ENCODE measurements at regions not wholly inside any gene's neighbourhood (a gene's known extent, or its start where the extent isn't known, plus 50 kb on each side); places are given as distances from the start of the nearest gene placed in this dataset.
A peak's percentile ranks its signal among the peaks of the same experiment; 100 is the strongest.

DNA sequence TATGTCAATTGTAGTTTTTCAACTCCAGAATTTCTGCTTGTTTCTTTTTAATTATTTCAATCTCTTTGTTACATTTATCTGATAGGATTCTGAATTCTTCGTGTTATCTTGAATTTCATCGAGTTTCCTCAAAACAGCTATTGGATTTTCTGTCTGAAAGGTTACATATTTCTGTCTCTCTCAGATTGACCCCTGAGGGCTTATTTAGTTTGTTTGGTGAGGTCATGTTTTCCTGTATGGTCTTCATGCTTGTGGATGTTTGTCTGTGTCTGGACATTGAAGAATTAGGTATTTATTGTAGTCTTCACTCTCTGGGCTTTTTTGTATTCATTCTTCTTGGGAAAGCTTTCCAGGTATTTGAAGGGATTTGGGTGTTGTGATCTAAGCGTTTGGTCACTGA lies 85.6 kb downstream of the SNAPC1 start:
- no peak for TF ChIP-seq POLR2A (IDR thresholded peaks at IDR 0.05)
- no peak for TF ChIP-seq CTCF (IDR thresholded peaks at IDR 0.05 in 4 of 5, conservative IDR thresholded peaks at IDR 0.05 in 1 of 5)
- in situ Hi-C loops (cut with MboI; ENCODE audit: low sequenced_read_pairs in 4 of 4) (loop anchor here in 2 of 4 donors (25.0 kb wide), 1 partner anchor 536 kb away; the partner anchor contains the start of gene PRKCH (in 2 of the 2)), intact Hi-C loops (cut with DNase I; ENCODE audit: low total_unique reads) (no loop called here)

DNA sequence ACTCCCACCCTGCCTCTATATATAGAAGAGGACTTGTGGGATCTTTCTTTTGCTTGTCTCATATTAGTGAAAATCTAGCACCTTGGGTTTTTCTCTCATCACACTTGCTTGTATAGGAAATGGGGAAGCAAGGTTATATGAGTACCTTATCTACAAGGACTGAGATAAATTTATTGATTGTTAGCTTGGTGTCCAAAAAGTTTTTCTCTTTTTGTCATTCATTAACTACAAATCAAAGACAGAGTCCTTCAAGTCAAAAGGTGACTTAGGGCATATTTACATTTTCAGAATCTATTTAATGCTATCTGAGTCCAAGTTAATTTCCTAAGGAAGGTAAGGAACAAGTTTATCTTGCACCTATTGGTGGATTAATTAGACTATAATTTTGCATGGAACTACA lies 92.7 kb downstream of the SNAPC1 start:
- H3K4me1 ChIP-seq, result no peaks in the 10 kb centered on the region
- TF ChIP-seq CTCF (IDR thresholded peaks at IDR 0.05 in 4 of 5, conservative IDR thresholded peaks at IDR 0.05 in 1 of 5) (no peak), POLR2A (IDR thresholded peaks at IDR 0.05) (no peak)
- intact Hi-C loops (cut with DNase I; ENCODE audit: low total_unique reads) (no loop called here), in situ Hi-C loops (cut with MboI; ENCODE audit: low sequenced_read_pairs in 4 of 4) (no loop called here)
- no peaks in the 10 kb centered on the region for H3K27me3 ChIP-seq
- H3K27ac ChIP-seq, result no peak overlapping the region
- ATAC-seq, result no peak
- H3K9me3 ChIP-seq, result no peaks in the 10 kb centered on the region
- no peak overlapping the region for H3K4me3 ChIP-seq
- no peaks in the 10 kb centered on the region for H3K36me3 ChIP-seq
- no peak for DNase-seq

More for the DNA sequence above, 85.6 kb downstream of the SNAPC1 start:
- Histone ChIP-seq H3K9me3 (no peaks in the 10 kb centered on the region), H3K27ac (no peak overlapping the region), H3K27me3 (peaks cover 0 to 6% (median 0%) of the 10 kb centered on the region in 3 donors), H3K4me1 (no peaks in the 10 kb centered on the region), H3K36me3 (no peaks in the 10 kb centered on the region), H3K4me3 (no peak overlapping the region)
- DNase-seq, result no peak
- ATAC-seq, result no peak

DNA sequence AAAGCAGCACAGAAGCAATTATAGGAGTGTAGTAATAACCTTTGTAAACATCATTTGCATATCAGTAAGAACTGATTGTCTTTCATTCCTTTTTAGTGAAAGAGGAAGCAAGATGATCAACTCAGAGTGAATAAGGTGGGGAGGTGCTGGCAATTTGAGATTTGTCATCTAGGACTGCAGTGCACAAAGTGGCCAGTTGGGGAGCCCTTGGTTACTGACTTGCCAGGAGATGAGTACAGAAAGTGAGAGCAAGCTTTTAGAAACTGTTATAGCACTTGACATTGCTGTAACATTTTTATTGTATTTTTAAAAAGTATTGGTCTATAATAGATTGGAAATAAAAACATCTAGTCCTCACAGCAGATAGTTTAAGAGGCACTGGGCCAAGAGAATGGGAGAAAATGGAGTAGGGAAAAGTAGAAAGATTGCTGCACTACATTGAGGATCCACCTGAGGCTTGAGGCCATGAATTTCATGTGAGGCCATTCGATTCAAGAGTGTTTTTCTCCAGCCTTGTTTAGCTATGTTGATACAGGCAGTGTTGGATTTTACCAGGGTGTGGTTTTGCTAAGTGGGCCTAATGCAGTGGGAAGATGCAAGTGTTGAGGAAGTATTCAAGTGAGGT lies 98.2 kb downstream of the SNAPC1 start:
- Histone ChIP-seq H3K27me3 (no peaks in the 10 kb centered on the region), H3K9me3 (no peaks in the 10 kb centered on the region), H3K36me3 (no peaks in the 10 kb centered on the region), H3K4me3 (no peak overlapping the region), H3K27ac (no peak overlapping the region), H3K4me1 (no peaks in the 10 kb centered on the region)
- TF ChIP-seq CTCF (IDR thresholded peaks at IDR 0.05 in 4 of 5, conservative IDR thresholded peaks at IDR 0.05 in 1 of 5) (peak in 2 of 5 experiments; percentile 32 to 45), POLR2A (IDR thresholded peaks at IDR 0.05) (no peak)
- in situ Hi-C loops (cut with MboI; ENCODE audit: low sequenced_read_pairs in 4 of 4), result no loop called here
- ATAC-seq, result no peak
- no peak for DNase-seq
- intact Hi-C loops (cut with DNase I; ENCODE audit: low total_unique reads), result no loop called here

GRCh38 chr14:61861320-61861865 lies 99.2 kb downstream of the SNAPC1 start:
- no peak for ATAC-seq
- in situ Hi-C loops (cut with MboI; ENCODE audit: low sequenced_read_pairs in 4 of 4), result no loop called here

More at GRCh38 chr14:61861320-61861865, 99.2 kb downstream of the SNAPC1 start:
- H3K4me3 ChIP-seq, result no peak overlapping the region
- H3K36me3 ChIP-seq, result no peaks in the 10 kb centered on the region
- no peaks in the 10 kb centered on the region for H3K27me3 ChIP-seq
- no peaks in the 10 kb centered on the region for H3K4me1 ChIP-seq
- H3K9me3 ChIP-seq, result no peaks in the 10 kb centered on the region
- DNase-seq, result no peak
- no peak overlapping the region for H3K27ac ChIP-seq
- TF ChIP-seq POLR2A (IDR thresholded peaks at IDR 0.05) (no peak), CTCF (IDR thresholded peaks at IDR 0.05 in 4 of 5, conservative IDR thresholded peaks at IDR 0.05 in 1 of 5) (no peak)
- intact Hi-C loops (cut with DNase I; ENCODE audit: low total_unique reads), result no loop called here
